ENCODE measurements at regions not wholly inside any gene's neighbourhood (a gene's known extent, or its start where the extent isn't known, plus 50 kb on each side); places are given as distances from the start of the nearest gene placed in this dataset.

DNA sequence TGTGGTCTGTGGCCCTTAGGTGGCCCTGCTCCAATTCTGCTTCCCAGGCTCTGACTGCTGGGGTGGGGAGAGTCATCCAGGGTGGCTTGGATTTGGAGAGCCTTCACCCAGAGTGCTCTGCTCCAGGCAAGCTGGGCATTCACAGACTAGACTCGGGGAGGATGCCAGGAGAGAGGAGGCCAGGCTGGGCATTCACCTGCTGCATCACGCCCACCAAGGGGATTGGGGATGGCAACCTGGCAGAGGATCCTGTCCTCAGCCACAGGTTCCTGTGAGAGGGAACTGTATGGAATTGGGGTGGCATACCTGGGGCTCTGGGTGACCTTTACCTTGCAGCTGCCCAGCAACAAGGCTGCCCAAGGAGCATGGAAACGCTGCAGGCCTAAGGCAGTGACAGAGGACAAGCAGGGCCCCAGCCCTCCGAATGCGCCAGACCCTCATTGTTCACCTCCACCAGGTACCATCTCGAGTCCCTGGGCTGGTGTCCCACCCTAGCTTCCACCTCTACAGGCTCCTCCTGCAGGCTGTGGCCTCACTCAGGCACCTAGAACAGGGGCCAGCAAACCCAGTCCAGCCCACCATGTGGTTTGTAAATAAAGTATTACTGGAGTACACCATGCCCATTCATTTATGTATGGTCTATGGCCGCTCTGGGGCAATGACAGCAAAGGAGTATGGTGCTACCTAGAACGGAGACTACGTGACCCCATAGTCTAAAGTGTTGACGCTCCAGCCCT is 255.3 kb upstream of the RAB6C start:
- intact Hi-C loops (cut with DNase I): no loop called here
- DNase-seq (ENCODE audit: low spot score): peak; percentile 58

DNA sequence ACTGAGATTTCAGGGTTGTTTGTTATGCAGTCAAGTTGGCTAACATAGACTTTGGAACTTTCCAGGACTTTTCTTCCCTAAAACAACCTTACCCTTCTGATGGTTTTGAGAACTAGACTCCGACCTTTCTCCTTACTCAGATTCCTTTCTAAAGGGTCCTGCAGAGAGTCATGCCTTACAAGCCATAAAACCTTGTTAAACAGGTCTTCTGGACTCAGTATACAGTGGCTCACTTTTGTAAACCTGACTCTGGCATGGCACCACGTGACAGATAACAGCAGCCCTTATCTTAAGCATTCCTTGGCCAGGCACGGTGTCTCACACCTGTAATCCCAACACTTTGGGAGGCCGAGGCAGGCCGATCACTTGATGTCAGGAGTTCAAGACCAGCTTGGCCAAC is 253.2 kb upstream of the RAB6C start:
- DNase-seq (ENCODE audit: low spot score): no peak
- intact Hi-C loops (cut with DNase I): no loop called here

DNA sequence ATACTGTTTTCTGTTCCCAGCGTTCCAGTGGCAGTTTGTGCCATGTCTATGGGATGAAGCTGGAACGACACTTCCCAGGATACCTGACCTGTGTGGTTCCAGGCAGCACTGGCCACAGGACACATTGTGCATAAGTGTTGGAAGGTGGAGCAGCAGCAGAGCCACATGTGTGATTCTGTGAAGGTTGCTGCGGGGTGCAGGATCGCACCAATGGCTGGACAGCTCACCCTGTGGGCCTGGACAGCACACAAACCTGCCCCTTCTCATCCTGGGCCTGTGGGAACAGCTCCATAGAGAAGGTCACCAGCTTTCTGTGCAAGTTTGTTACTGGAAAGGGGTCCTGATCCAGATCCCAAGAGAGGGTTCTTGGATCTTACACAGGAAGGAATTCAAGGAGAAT is 252.2 kb upstream of the RAB6C start:
- DNase-seq (ENCODE audit: low spot score): peak; percentile 26
- intact Hi-C loops (cut with DNase I): no loop called here

DNA sequence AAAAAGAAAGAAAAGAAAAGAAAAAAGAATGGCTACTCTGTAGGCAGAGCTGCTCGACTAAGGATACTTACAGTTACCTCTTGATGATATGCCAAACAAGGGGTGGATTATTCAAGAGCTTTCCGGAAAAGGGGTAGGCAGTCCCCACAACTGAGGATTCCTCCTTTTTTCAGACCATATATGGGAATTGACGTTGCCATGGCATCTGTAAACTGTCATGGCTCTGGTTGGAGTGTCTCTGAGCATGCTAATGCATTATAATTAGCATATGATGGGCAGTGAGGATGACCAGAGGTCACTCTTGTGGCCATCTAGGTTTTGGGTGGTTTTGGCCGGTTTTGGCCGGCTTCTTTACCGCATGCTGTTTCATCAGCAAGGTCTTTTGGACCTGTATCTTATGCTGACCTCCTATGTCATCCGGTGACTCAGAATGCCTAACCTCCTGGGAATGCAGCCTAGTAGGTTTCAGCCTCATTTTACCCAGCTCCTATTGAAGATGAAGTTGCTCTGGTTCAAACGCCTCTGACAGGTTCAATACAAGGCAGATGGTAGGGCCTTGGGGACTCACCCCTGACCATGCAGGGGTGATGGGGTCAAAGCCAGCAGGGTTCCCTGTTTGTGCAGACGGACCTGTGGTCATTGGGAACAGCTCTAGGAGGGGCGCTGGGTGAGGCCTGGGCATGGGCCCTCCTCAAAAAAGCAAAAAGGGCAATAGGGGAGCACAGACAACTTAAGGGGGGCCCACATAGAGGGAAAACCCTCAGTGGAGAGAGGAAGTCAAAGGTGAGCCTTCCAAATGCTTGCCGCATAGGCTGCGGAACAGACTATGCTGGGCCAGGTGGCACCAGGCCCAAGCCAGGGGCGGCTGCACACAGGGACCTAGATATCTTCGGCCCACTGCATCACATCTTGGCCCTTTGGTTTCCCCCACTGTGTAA is 251.2 kb upstream of the RAB6C start:
- peak; percentile 42 for DNase-seq (ENCODE audit: low spot score)
- intact Hi-C loops (cut with DNase I): no loop called here

DNA sequence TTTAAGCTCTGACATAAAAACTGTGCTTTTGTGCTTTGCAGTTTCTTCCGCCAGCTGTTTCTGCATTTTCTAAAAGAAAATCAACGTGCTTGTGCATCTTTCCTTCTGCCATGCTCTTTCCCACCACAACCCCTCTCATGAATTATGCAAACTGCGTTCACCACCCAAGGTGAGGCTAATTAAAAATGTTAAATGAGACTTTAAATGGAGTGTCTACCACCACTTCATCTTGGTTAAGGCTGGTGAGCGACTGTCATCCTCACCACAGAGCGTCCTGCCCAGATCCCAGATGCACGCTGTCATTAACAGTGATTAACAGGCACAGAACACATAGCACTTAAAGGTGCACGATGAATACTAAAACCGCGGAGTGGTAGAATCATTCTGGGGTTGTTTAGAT is 250.5 kb upstream of the RAB6C start:
- intact Hi-C loops (cut with DNase I): no loop called here
- DNase-seq (ENCODE audit: low spot score): no peak

DNA sequence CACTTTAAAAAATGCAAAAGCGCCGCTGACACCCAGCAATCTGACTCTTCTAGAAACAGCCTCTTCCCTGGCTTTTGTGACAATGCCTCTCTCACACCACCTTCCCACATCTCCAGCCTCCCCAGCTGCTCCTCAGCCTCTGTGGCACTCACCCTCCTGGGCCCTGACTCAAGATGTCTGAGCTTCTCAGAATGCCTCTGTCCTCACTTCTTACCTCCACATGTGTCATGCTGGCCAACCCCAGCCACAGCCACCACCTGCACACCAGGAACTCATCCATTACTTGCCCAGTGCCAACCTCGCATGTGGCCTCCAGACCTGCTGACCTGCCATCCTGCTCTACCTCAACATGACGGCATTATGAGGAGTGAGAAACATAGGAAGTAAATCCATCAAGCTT is 249.8 kb upstream of the RAB6C start:
- intact Hi-C loops (cut with DNase I): no loop called here
- DNase-seq (ENCODE audit: low spot score): peak; percentile 60

DNA sequence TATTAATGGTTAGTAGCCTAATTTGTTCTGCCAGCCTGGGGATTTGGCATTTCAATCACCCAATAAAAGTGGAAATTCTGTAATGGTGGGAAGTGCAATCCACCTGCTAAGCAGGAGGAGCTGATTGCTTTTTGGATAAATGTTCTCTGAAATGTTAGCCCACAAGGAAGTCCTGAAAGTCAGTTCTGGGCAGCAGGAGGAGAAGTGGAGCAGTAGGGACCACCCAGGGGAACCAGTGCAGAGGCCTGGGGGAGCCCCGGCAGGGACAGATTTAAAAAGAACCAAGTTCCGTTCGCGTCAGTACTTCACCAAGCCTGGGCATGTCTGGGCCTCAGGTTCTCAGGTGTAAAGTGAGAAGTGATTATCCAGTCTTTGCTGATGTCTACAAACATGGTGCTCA is 248.5 kb upstream of the RAB6C start:
- intact Hi-C loops (cut with DNase I): no loop called here
- peak; percentile 23 for DNase-seq (ENCODE audit: low spot score)

DNA sequence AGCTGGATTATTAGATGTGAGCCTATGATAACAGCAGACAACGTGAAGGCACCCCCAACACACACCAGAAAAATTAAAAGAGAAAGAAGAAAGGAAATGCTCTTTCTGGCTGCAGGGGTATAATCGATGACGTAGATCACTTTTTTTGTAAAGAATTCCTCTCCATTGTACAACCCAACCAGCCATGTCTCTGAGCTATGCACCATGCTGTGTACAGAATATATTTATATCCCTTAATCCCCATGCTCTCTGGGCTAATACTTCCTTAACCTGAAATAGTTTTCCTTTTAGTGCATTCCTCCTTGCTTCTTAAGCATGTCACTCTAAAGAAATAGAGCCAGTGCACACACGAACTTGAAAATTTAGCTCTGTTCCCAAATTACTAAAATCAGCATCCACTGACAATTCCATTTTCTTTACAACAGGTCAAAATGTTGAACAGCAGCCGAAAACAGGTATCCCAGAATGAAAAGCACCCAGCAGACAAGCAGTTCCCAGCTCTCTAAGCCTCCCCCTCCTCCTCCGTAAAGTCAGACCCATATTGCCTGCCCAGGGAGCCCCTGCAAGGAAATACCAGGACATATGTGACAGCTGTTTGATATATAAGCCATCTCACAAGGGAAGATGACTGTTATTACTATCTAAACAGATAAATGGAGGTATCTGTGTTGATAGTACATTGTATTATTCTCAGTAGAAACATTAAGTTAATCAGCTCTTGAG is 247.4 kb upstream of the RAB6C start:
- intact Hi-C loops (cut with DNase I): no loop called here
- peak; percentile 5 for DNase-seq (ENCODE audit: low spot score)

DNA sequence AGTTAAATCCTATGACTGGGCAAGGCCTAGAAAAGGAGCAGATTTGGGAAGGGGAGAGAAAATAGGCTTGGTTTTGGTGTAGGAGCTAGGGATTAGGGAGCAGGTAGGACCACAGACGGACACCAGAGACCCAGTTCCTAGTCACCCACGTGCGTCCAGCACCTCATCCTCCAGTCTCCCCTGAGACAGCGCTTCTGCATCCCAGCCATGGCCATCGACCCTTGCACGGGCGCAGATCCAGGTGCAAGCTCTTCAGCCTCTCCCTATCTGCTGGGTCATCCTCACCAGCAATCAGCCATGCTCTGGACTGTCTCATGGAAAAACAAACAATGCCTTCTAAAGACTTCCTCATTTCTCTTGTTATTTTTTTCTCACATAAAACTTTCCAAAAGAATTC is 246.8 kb upstream of the RAB6C start:
- peak; percentile 18 for DNase-seq (ENCODE audit: low spot score)
- intact Hi-C loops (cut with DNase I): no loop called here

DNA sequence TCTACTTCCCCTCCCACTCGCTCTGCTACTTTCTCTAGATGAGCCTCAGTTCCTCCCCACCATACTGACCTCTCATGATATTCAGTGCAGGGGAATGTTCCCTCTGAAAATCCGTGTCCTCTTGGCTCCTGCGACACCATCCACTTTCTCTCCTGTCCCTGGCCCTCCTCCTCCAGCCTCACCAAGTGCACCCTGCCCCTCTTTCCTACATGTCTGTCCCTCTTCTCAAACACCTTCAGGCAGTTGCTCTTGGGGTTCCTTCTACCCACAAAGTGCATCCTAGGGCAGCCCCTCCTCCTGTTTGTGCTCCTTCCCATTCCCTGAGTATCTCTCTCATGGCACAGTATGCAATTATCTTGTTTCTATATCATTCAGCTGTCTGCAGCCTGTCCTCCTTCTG is 246.4 kb upstream of the RAB6C start:
- intact Hi-C loops (cut with DNase I): no loop called here
- no peak for DNase-seq (ENCODE audit: low spot score)

DNA sequence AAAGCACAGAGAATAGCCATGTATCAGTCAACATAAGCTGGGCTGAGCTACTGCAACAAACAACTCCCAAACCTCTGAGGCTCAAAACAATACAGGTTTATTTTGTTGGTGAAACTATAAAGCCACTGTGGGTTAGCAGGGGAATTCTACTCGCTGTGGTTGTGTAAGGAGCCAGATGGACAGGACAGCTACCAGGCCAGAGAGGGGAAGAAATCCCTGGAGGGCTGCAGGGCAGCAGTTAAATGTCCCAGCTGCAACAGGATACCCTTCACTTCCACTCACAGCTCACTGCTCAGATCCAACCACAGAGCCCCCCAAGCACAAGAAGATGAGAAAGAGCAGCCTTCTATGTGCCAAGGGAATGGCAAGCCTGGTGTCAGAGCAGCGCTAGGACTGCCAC is 245.9 kb upstream of the RAB6C start:
- intact Hi-C loops (cut with DNase I): no loop called here

DNA sequence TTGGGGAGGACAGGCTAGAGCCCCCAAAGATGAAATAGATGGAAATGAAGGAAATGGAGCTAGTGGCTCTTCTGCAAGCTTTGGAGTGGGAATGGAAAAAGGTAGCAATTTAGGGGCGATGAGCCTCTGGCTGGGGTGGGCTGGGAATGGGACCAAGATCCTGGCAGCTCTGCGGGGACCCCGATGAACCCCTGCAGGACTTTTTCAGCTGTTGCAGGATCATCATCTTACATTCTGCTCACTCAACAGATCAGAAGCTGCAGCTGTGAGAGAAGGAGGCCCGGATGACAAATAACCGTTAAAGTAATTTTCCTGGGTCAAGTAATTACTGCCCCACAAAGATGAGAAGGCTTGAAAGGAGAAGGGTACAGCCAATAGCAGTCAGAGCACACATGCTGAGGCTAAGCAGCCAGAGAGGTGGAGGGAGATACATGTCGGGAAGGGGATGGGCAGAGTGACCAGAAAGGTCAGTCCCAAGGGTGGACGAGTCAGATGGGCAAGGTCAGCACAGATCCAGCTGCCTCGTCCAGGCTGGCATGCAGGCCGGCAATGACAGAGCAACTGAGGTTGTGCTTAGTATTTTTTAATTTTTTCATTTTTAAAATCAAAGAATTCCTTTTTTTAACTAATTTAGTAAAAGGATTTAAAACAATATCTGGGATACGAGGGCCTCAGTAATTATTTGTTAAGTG is 245.0 kb upstream of the RAB6C start:
- intact Hi-C loops (cut with DNase I): no loop called here
- DNase-seq (ENCODE audit: low spot score): no peak

More for the DNA sequence above, 245.9 kb upstream of the RAB6C start:
- DNase-seq (ENCODE audit: low spot score): peak; percentile 29

DNA sequence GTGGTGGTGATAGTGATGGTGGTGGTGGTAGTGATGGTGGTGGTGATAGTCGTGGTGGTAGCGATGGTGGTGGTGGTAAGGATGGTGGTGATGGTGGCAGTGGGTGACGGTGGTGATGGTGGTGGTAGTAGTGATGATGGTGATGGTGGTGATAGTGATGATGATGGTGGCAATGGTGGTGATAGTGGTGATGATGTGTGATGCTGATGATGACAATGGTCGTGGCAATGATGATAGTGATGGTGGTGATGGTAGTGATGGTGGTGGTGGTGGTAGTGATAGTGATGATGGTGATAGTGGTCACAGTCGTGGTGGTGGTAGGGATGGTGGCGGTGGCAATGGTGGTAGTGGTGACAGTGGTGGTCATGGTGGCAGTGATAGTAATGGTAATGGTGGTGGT is 243.9 kb upstream of the RAB6C start:
- intact Hi-C loops (cut with DNase I): no loop called here
- DNase-seq (ENCODE audit: low spot score): no peak

DNA sequence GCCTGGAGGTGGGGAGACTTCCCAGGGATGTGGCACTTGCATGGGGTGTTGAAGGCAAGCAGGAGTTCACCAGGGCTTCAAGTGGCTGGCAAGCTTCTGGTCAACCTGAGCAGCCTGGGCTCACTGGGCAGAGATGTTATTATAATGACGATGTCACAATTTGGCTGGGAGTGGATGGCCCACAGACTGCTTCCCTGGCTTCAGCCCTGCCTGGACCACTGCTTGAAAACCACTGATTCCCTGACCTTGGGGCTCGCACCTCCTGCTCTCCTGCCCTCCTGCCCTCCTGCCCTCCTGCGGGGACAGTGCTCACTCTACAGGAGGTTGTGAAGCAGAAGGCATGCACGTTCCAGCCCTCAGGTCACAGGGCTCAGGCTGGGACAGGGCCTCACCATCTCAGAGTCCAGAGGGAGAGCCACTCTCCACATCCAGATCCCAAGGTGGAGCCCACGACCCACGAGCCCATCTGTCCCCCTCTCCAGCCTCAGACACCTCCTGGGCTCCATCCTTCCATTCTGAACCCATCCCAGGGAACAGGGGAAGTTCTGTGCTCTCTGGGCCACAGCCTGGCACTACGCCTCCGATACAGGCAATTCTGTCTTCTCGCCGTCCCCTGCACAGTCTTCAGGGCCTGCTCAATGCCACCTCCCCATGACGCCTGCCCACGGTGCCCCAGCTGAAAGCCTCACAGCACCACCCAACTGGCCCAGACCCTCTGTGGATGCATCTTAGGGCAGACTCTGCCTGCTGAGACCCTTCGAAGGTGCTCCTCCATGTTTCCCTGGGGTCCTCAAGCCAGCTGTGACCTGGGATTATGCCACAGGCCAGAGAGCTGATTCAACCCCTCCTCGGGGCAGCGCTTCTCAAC is 241.6 kb upstream of the RAB6C start:
- intact Hi-C loops (cut with DNase I): no loop called here
- DNase-seq (ENCODE audit: low spot score): no peak

DNA sequence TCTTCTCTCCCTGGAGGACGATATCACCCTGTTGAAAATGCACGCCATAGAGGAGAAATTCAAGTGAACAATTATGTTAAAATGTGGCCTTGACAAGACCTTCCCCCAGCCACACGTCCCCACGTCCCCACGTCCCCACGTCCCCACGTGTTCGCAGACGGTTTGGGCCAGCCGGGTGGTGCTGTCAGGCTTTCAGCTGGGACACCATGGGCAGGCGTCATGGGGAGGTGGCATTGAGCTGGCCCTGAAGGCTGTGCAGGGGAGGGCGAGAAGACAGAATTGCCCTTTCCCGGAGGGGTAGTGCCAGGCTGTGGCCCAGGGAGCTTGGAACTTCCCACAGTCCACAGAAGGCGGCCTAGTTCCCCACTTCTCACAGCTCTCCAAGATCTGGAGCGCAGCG is 240.7 kb upstream of the RAB6C start:
- no peak for DNase-seq (ENCODE audit: low spot score)
- intact Hi-C loops (cut with DNase I): no loop called here

DNA sequence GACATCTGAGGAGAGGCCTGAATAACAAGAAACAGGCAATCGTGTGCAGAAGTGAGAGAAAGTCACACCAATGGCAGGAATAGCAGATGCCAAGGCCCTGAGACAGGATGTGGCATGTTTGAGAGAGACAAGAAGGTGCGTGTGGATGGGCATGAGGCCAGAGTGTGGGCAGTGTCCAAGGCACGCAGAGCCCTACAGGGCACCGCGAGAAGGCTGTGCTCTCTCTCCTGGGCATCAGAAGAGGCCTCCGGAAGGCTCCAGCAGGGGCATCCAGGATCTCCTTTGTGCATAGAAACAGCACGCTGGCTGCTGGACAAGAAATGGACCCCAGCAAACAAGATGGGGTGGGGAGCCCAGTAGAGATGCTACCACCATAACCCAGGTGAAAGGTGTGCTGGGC is 239.0 kb upstream of the RAB6C start:
- DNase-seq (ENCODE audit: low spot score): no peak
- intact Hi-C loops (cut with DNase I): no loop called here

DNA sequence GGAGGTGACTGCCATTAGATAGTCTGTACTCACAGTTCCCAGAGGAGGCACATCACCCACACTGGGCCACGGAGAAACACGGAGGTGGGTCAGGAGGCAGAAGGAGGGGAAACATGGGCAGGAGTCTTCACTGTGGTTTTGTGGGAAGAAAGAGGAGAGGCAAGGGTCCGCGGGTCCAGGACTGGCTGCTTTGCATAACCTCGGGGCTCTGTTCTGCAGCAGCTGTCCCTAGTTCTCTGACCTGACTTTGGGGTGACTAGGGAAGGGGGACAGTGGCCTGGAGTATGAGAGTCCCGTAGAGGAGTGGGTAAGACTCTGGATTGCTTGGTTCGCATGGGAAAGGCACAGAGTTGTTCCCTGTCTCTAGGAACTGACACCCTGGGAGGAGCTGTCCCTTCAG is 238.3 kb upstream of the RAB6C start:
- intact Hi-C loops (cut with DNase I): no loop called here
- DNase-seq (ENCODE audit: low spot score): no peak

DNA sequence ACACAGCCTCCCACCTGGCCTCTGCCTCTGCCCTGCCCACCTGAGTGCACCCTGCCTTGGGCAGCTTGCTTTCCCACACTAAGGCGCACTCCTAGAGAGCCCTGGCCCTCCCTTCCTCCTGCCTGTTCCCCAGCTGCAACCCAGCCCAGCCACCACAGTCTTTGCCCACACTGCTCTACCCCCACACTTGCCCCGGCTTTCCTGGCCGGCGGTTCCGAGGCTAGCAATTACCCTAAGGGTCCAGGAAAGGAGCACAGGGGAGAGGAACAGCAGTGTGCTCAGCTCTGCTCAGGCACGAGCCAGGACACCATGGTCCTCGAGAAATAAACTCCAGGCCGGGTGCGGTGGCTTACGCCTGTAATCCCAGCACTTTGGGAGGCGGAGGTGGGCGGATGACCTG is 237.8 kb upstream of the RAB6C start:
- peak; percentile 58 for DNase-seq (ENCODE audit: low spot score)
- intact Hi-C loops (cut with DNase I): no loop called here

Data from posterior vena cava (tissue), 2 donors.